KMS-11 (cell line): ENCODE measurements at regions not wholly inside any gene's neighbourhood (a gene's known extent, or its start where the extent isn't known, plus 50 kb on each side); places are given as distances from the start of the nearest gene placed in this dataset.

ENCODE experiments used
- H2AFZ ChIP-seq: fragments of 200-600 bp; sonication (generic); 2 replicates; pipeline ENCODE4 v1.6.1; 2016; ENCODE audit warnings: antibody characterized with exemption, mixed run types, low read depth
- H3K27ac ChIP-seq: fragments of 200-600 bp; sonication (generic); 2 replicates; pipeline ENCODE4 v1.6.1; 2016; ENCODE audit warnings: mild to moderate bottlenecking, mixed run types
- H3K27me3 ChIP-seq: fragments of 200-600 bp; sonication (generic); 2 replicates; pipeline ENCODE4 v1.6.1; 2017; ENCODE audit warnings: mild to moderate bottlenecking, low read depth, mixed run types, moderate library complexity; ENCODE audit not compliant: insufficient read depth
- H3K36me3 ChIP-seq: fragments of 200-600 bp; sonication (generic); 2 replicates; pipeline ENCODE4 v1.6.1; 2017; ENCODE audit warnings: mild to moderate bottlenecking, mixed run types; ENCODE audit not compliant: insufficient read depth
- H3K4me1 ChIP-seq: fragments of 200-600 bp; sonication (generic); 2 replicates; pipeline ENCODE4 v1.6.1; 2016; ENCODE audit warnings: mild to moderate bottlenecking, low read depth, mixed run types; ENCODE audit not compliant: poor library complexity, severe bottlenecking
- H3K4me2 ChIP-seq: fragments of 200-600 bp; sonication (generic); 2 replicates; pipeline ENCODE4 v1.7.0; 2016; ENCODE audit warnings: mild to moderate bottlenecking, mixed run types
- H3K4me3 ChIP-seq: fragments of 200-600 bp; sonication (generic); IDR thresholded peaks from 2 replicates; pipeline ENCODE4 v1.6.1; 2017; ENCODE audit warnings: low read depth, low read length, mixed read lengths; ENCODE audit not compliant: insufficient read depth
- H3K79me2 ChIP-seq: fragments of 200-600 bp; sonication (generic); 2 replicates; pipeline ENCODE4 v1.6.1; 2016; ENCODE audit warnings: low read depth, mixed run types; ENCODE audit not compliant: insufficient read depth
- H3K9ac ChIP-seq: fragments of 200-600 bp; sonication (generic); 2 replicates; pipeline ENCODE4 v1.6.1; 2016; ENCODE audit warnings: mild to moderate bottlenecking, mixed run types
- H4K20me1 ChIP-seq: fragments of 200-600 bp; sonication (generic); 2 replicates; pipeline ENCODE4 v1.6.1; 2016; ENCODE audit warnings: mild to moderate bottlenecking, mixed run types; ENCODE audit not compliant: insufficient read depth
- CTCF ChIP-seq: fragments of 200-600 bp; sonication (generic); conservative IDR thresholded peaks from 2 replicates; pipeline ENCODE4 v1.6.1; 2017; ENCODE audit warnings: low read depth, mild to moderate bottlenecking, antibody characterized with exemption, low read length, moderate library complexity, mixed read lengths

GRCh38 chr13:64057372-64058020, 2641.8 kb upstream of the PCDH20 start:
- no peak overlapping the region for H2AFZ ChIP-seq
- no peak overlapping the region for H3K27ac ChIP-seq
- no peaks in the 10 kb centered on the region for H3K4me1 ChIP-seq
- no peaks in the 10 kb centered on the region for H4K20me1 ChIP-seq
- no peak for TF ChIP-seq CTCF
- no peak overlapping the region for H3K9ac ChIP-seq
- H3K27me3 ChIP-seq: no peaks in the 10 kb centered on the region
- H3K36me3 ChIP-seq: no peaks in the 10 kb centered on the region
- H3K4me3 ChIP-seq: no peak overlapping the region
- H3K4me2 ChIP-seq: no peak overlapping the region
- H3K79me2 ChIP-seq: no peaks in the 10 kb centered on the region

- Histone ChIP-seq H3K4me1 (no peaks in the 10 kb centered on the region), H2AFZ (no peak overlapping the region), H3K36me3 (no peaks in the 10 kb centered on the region), H4K20me1 (no peaks in the 10 kb centered on the region), H3K27me3 (no peaks in the 10 kb centered on the region), H3K9ac (no peak overlapping the region), H3K79me2 (no peaks in the 10 kb centered on the region), H3K27ac (no peak overlapping the region), H3K4me2 (no peak overlapping the region), H3K4me3 (no peak overlapping the region)
- TF ChIP-seq CTCF: no peak
Measured at GRCh38 chr13:64054321-64054720, 2638.7 kb upstream of the PCDH20 start.

GRCh38 chr13:64052521-64052920, 2636.9 kb upstream of the PCDH20 start:
- H3K4me1 ChIP-seq: no peaks in the 10 kb centered on the region
- no peaks in the 10 kb centered on the region for H3K27me3 ChIP-seq
- no peak for TF ChIP-seq CTCF
- no peaks in the 10 kb centered on the region for H3K36me3 ChIP-seq
- no peak overlapping the region for H2AFZ ChIP-seq
- H3K4me2 ChIP-seq: no peak overlapping the region
- H4K20me1 ChIP-seq: no peaks in the 10 kb centered on the region
- H3K4me3 ChIP-seq: no peak overlapping the region
- no peak overlapping the region for H3K27ac ChIP-seq
- no peak overlapping the region for H3K9ac ChIP-seq
- H3K79me2 ChIP-seq: no peaks in the 10 kb centered on the region

GRCh38 chr13:64051278-64051677, 2635.6 kb upstream of the PCDH20 start:
- Histone ChIP-seq H3K9ac (no peak overlapping the region), H3K36me3 (no peaks in the 10 kb centered on the region), H3K27ac (no peak overlapping the region), H3K4me3 (no peak overlapping the region), H4K20me1 (no peaks in the 10 kb centered on the region), H2AFZ (no peak overlapping the region), H3K27me3 (no peaks in the 10 kb centered on the region), H3K4me1 (no peaks in the 10 kb centered on the region), H3K79me2 (no peaks in the 10 kb centered on the region), H3K4me2 (no peak overlapping the region)
- TF ChIP-seq CTCF: no peak
